Astrocyte of the cerebellum (primary cell): ENCODE measurements at regions not wholly inside any gene's neighbourhood (a gene's known extent, or its start where the extent isn't known, plus 50 kb on each side); places are given as distances from the start of the nearest gene placed in this dataset.

Experiments used
- DNase-seq: peaks from one replicate; pipeline ENCODE4 v3.0.0-alpha.2; 2011; ENCODE audit warnings: low read depth
- H3K4me3 ChIP-seq: 2 replicates; pipeline ENCODE4 v1.5.1; 2011; ENCODE audit warnings: mild to moderate bottlenecking, low read depth, low read length, moderate library complexity
- CTCF ChIP-seq: IDR thresholded peaks from 2 replicates; pipeline ENCODE4 v1.5.1; 2012; ENCODE audit warnings: low read length, low read depth, moderate library complexity, mild to moderate bottlenecking; ENCODE audit errors: missing control alignments
- in situ Hi-C: cut with HindIII; loops from 2 replicates; pipeline ENCODE4 v1.10.0; 2017; ENCODE audit warnings: low sequenced_read_pairs

- no peak overlapping the region for H3K4me3 ChIP-seq
- no peak for TF ChIP-seq CTCF
- no peak for DNase-seq
- in situ Hi-C loops: no loop called here
These were observed 58.9 kb downstream of the IRX1 start for GRCh38 chr5:3654515-3654914.

- TF ChIP-seq CTCF: no peak
- in situ Hi-C loops: no loop called here
- no peak for DNase-seq
- no peak overlapping the region for H3K4me3 ChIP-seq
These were observed 61.2 kb downstream of the IRX1 start for GRCh38 chr5:3656803-3657202.

DNA sequence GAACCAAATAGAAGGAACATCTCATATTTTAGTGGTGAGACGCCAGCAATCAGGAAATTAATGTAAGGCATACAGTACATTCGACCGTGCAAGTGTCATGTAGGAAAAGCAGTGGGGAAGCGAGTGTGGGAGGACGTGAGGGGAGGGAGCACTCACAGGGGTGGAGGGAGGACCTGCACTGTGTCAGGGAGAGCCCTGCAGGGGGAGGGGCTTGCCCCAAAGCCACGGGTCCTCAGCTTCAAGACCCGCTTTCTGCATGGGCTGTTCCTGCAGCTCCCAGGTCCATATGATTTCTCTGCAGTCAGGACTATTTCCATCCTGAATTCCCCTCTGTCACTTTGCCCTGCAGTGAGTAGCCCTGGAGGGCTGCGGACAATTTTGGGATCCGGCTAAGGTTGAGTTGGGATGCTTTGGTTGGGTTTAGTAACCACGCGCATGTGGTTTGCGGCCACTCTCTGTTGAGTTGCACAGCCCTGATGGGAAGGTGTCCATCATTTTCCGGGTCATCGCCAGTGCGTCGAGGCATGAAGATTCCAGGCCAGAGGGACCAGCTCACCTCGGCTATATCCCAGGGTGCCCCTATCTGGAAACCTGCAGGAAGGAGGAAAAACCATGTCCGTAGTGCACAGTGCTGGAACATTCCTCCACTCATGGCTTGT, 61.9 kb downstream of the IRX1 start:
- in situ Hi-C loops: no loop called here

GRCh38 chr5:3658929-3659328, 63.3 kb downstream of the IRX1 start:
- in situ Hi-C loops: no loop called here
- no peak for TF ChIP-seq CTCF
- no peak for DNase-seq
- no peak overlapping the region for H3K4me3 ChIP-seq

More for the DNA sequence above, 61.9 kb downstream of the IRX1 start:
- no peak for TF ChIP-seq CTCF
- no peak overlapping the region for H3K4me3 ChIP-seq
- DNase-seq: no peak

DNA sequence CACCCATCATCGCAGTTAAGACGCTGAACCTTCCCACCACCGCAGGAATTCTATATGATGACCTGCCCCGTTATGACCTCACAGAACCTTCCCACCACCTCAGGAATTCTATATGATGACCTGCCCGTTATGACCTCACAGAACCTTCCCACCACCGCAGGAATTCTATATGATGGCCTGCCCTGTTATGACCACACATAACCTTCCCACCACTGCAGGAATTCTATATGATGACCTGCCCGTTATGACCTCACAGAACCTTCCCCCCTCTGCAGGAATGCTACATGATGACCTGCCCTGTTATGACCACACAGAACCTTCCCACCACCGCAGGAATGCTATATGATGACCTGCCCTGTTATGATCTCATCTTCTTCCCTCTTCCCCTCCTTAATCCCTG, 64.3 kb downstream of the IRX1 start:
- TF ChIP-seq CTCF: no peak
- H3K4me3 ChIP-seq: no peak overlapping the region
- DNase-seq: no peak
- in situ Hi-C loops: no loop called here

DNA sequence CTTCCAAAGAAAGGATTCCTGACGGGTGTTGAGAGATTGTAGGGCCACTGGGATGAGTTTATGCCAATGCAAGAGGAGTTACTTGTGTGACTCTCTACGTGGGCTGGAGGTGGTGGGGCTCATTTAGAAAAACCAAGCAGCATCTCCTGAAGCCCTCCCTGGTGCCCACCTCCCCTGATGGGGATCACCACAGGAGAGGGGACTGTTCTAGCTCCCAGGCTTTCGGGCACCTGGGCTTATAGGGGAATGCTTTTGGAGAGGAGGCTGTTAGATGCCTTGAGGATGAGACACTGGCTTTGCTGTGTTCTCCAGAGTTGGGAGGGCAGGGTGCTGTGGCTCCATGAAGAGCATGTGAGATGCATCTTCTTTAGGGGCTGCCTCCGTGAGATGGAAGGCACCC, 65.0 kb downstream of the IRX1 start:
- no peak overlapping the region for H3K4me3 ChIP-seq
- TF ChIP-seq CTCF: no peak
- in situ Hi-C loops: no loop called here
- no peak for DNase-seq

DNA sequence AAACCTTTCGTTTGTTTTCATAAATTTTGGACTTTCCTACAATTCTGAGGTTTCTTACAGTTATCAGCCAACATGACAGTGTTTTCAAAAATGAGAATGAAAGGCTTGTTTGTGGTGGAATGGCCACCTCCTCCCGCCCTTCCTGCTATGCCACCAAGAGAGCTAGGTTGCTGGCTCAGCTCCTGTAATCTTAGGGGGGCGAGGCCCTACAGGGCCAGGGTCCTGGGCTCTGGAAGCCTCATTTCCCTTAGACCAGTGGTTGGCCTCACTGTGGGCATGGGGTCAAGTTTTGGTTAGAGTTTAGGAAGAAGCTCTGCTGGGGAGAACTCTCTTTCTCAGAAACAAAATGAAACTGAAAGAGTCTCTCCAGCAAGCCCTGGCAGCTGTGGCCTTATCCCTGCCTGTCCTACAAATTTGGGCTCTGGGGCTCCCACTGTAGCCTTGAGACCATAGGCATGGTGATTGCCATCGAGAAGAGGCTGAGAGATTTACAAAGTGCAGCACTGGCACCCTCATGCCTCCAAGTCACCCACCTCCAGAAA, 66.2 kb downstream of the IRX1 start:
- in situ Hi-C loops: no loop called here
- no peak overlapping the region for H3K4me3 ChIP-seq
- DNase-seq: no peak
- TF ChIP-seq CTCF: no peak
